SK-N-SH treated with all-trans-retinoic acid at 6 μM for 48 hours (cell line): ENCODE measurements at regions not wholly inside any gene's neighbourhood (a gene's known extent, or its start where the extent isn't known, plus 50 kb on each side); places are given as distances from the start of the nearest gene placed in this dataset.

ENCODE experiments used
- ARNTL ChIP-seq: fragments of 450-650 bp; formaldehyde crosslinking; IDR thresholded peaks from 2 replicates; pipeline ENCODE4 v1.5.0; 2020; ENCODE audit warnings: low read depth, mild to moderate bottlenecking, moderate library complexity, borderline replicate concordance
- CSDC2 ChIP-seq: fragments of 250-450 bp; sonication (Bioruptor Pico); IDR thresholded peaks from 2 replicates; pipeline ENCODE4 v1.5.0; 2020; ENCODE audit warnings: mild to moderate bottlenecking, moderate library complexity
- GLIS3 ChIP-seq: fragments of 250-450 bp; sonication (Bioruptor Pico); IDR thresholded peaks from 2 replicates; pipeline ENCODE4 v1.5.0; 2020; ENCODE audit warnings: mild to moderate bottlenecking, moderate library complexity
- OSR1 ChIP-seq: fragments of 250-450 bp; sonication (Bioruptor Pico); IDR thresholded peaks from 2 replicates; pipeline ENCODE4 v1.8.0; 2022; ENCODE audit warnings: moderate library complexity, mild to moderate bottlenecking, inconsistent platforms
- PATZ1 ChIP-seq: fragments of 250-450 bp; sonication (Bioruptor Pico); IDR thresholded peaks from 2 replicates; pipeline ENCODE4 v1.8.0; 2020; ENCODE audit warnings: mild to moderate bottlenecking, moderate library complexity, borderline replicate concordance
- PPARA ChIP-seq: fragments of 250-450 bp; sonication (Bioruptor Pico); IDR thresholded peaks from 2 replicates; pipeline ENCODE4 v1.5.0; 2020; ENCODE audit warnings: mild to moderate bottlenecking, borderline replicate concordance
- TCF4 ChIP-seq: fragments of 250-450 bp; sonication (Bioruptor Pico); IDR thresholded peaks from 2 replicates; pipeline ENCODE4 v1.8.0; 2021; ENCODE audit warnings: mild to moderate bottlenecking, moderate library complexity, borderline replicate concordance
- TOX ChIP-seq: fragments of 250-450 bp; sonication (Bioruptor Pico); IDR thresholded peaks from 2 replicates; pipeline ENCODE4 v1.8.0; 2021; ENCODE audit warnings: mild to moderate bottlenecking, moderate library complexity, borderline replicate concordance
- ZFP3 ChIP-seq: fragments of 250-450 bp; sonication (Bioruptor Pico); IDR thresholded peaks from 2 replicates; pipeline ENCODE4 v1.5.0; 2020; ENCODE audit warnings: mild to moderate bottlenecking, moderate library complexity
- ZFP30 ChIP-seq: fragments of 450-650 bp; formaldehyde crosslinking; IDR thresholded peaks from 2 replicates; pipeline ENCODE4 v1.5.0; 2022; ENCODE audit warnings: mild to moderate bottlenecking, moderate library complexity
- ZNF565 ChIP-seq: fragments of 450-650 bp; formaldehyde crosslinking; conservative IDR thresholded peaks from 2 replicates; pipeline ENCODE4 v1.5.0; 2020; ENCODE audit warnings: low read depth, mild to moderate bottlenecking, moderate library complexity
- TF ChIP-seq, protein P1 (sequence below): fragments of 250-450 bp; sonication (Bioruptor Pico); IDR thresholded peaks from 2 replicates; pipeline ENCODE4 v1.5.1; 2020; ENCODE audit warnings: low read depth, mild to moderate bottlenecking, moderate library complexity

- no peak for TF ChIP-seq PATZ1 (CRISPR knock-in tag)
- TF ChIP-seq GLIS3 (CRISPR knock-in tag), result no peak
- no peak for TF ChIP-seq PPARA (CRISPR knock-in tag)
- TF ChIP-seq ZFP3 (CRISPR knock-in tag), result no peak
- no peak for TF ChIP-seq ZFP30 (CRISPR knock-in tag)
- TF ChIP-seq, protein P1, sequence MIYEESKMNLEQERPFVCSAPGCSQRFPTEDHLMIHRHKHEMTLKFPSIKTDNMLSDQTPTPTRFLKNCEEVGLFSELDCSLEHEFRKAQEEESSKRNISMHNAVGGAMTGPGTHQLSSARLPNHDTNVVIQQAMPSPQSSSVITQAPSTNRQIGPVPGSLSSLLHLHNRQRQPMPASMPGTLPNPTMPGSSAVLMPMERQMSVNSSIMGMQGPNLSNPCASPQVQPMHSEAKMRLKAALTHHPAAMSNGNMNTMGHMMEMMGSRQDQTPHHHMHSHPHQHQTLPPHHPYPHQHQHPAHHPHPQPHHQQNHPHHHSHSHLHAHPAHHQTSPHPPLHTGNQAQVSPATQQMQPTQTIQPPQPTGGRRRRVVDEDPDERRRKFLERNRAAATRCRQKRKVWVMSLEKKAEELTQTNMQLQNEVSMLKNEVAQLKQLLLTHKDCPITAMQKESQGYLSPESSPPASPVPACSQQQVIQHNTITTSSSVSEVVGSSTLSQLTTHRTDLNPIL (CRISPR knock-in tag), result no peak
- TF ChIP-seq TCF4 (CRISPR knock-in tag), result no peak
- no peak for TF ChIP-seq CSDC2 (CRISPR knock-in tag)
- no peak for TF ChIP-seq OSR1 (CRISPR knock-in tag)
- TF ChIP-seq ZNF565, result no peak
- TF ChIP-seq ARNTL, result no peak
- no peak for TF ChIP-seq TOX (CRISPR knock-in tag)
Measured at GRCh38 chr4:124417371-124417770, 295.2 kb downstream of the ANKRD50 start.
